ENCODE measurements at regions not wholly inside any gene's neighbourhood (a gene's known extent, or its start where the extent isn't known, plus 50 kb on each side); places are given as distances from the start of the nearest gene placed in this dataset.

DNA sequence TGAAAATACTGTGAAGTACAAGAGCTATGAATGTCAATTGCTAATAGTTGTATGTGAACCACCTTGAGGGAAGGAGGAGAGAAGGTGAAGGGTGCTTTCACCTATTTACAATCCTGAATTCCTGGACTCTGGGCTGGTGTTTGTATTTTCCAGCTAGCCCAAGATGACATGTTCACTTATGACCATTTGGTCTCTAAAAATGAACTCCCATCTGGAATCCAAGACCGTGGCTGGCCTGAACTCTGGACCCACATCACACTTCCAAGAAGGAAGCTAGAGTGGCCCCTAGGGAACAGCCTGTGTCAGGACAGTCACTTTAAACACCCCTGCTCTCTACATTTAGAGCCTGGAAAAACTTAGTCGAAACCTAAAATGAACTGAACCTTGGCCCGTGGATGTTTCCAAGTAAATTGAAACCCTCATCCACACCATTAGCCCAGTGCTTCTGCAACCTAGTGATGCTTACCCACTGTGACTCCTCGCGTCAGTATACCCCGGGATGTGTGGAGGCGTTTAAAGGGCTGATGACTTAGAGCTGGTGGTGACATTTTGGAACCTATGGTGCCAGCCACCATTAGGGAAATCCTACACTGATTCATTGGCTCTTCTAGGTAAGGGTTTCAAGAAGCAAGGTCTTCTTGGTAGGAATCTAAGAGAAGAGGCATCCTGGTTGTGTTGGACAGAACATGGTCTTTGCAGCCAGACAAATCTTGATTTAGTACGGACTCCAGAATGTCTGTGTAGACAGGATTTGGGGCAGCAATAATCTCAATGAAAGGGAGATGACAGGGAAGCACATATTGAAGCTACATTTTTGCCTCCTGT, 171.5 kb upstream of the IRF2BP2 start (continued):
- TF ChIP-seq, protein P1, sequence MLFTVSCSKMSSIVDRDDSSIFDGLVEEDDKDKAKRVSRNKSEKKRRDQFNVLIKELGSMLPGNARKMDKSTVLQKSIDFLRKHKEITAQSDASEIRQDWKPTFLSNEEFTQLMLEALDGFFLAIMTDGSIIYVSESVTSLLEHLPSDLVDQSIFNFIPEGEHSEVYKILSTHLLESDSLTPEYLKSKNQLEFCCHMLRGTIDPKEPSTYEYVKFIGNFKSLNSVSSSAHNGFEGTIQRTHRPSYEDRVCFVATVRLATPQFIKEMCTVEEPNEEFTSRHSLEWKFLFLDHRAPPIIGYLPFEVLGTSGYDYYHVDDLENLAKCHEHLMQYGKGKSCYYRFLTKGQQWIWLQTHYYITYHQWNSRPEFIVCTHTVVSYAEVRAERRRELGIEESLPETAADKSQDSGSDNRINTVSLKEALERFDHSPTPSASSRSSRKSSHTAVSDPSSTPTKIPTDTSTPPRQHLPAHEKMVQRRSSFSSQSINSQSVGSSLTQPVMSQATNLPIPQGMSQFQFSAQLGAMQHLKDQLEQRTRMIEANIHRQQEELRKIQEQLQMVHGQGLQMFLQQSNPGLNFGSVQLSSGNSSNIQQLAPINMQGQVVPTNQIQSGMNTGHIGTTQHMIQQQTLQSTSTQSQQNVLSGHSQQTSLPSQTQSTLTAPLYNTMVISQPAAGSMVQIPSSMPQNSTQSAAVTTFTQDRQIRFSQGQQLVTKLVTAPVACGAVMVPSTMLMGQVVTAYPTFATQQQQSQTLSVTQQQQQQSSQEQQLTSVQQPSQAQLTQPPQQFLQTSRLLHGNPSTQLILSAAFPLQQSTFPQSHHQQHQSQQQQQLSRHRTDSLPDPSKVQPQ (CRISPR knock-in tag; IDR thresholded peaks at IDR 0.05; ENCODE audit: borderline replicate concordance), result no peak
- TF ChIP-seq STAT5B (CRISPR knock-in tag; IDR thresholded peaks at IDR 0.05) (no peak), NR2F6 (CRISPR knock-in tag; IDR thresholded peaks at IDR 0.05) (0 out of 2 replicates have a peak, but pooled peaks have one; percentile 71), ZC3H11A (IDR thresholded peaks at IDR 0.05; ENCODE audit: low read depth, low read length) (no peak), ZNF766 (CRISPR knock-in tag; conservative IDR thresholded peaks at IDR 0.05) (no peak), SREBF1 (IDR thresholded peaks at IDR 0.05; ENCODE audit: borderline replicate concordance, low read depth, low read length) (no peak), FOSL1 (tag; conservative IDR thresholded peaks at IDR 0.05) (peak; percentile 46), ZBTB17 (CRISPR knock-in tag; IDR thresholded peaks at IDR 0.05) (0 out of 2 replicates have a peak, but pooled peaks have one; percentile 18), ZNF274 (IDR thresholded peaks at IDR 0.05; ENCODE audit: borderline replicate concordance, low read depth, low read length) (no peak), CBX3 (IDR thresholded peaks at IDR 0.05; ENCODE audit: borderline replicate concordance in 1 of 2, low read length in 2 of 2) (peak in 1 of 2 experiments; percentile 52; a peak in 1 of 3 replicates), BHLHE40 (IDR thresholded peaks at IDR 0.05; ENCODE audit: low read length) (no peak), ESRRB (CRISPR knock-in tag; IDR thresholded peaks at IDR 0.05; ENCODE audit: borderline replicate concordance) (no peak), RBM25 (IDR thresholded peaks at IDR 0.05; ENCODE audit: low read depth, low read length, severe bottlenecking) (no peak)
- TF ChIP-seq, protein P2, sequence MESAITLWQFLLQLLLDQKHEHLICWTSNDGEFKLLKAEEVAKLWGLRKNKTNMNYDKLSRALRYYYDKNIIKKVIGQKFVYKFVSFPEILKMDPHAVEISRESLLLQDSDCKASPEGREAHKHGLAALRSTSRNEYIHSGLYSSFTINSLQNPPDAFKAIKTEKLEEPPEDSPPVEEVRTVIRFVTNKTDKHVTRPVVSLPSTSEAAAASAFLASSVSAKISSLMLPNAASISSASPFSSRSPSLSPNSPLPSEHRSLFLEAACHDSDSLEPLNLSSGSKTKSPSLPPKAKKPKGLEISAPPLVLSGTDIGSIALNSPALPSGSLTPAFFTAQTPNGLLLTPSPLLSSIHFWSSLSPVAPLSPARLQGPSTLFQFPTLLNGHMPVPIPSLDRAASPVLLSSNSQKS (CRISPR knock-in tag; IDR thresholded peaks at IDR 0.05), result no peak
- TF ChIP-seq, protein P3, sequence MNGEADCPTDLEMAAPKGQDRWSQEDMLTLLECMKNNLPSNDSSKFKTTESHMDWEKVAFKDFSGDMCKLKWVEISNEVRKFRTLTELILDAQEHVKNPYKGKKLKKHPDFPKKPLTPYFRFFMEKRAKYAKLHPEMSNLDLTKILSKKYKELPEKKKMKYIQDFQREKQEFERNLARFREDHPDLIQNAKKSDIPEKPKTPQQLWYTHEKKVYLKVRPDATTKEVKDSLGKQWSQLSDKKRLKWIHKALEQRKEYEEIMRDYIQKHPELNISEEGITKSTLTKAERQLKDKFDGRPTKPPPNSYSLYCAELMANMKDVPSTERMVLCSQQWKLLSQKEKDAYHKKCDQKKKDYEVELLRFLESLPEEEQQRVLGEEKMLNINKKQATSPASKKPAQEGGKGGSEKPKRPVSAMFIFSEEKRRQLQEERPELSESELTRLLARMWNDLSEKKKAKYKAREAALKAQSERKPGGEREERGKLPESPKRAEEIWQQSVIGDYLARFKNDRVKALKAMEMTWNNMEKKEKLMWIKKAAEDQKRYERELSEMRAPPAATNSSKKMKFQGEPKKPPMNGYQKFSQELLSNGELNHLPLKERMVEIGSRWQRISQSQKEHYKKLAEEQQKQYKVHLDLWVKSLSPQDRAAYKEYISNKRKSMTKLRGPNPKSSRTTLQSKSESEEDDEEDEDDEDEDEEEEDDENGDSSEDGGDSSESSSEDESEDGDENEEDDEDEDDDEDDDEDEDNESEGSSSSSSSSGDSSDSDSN (IDR thresholded peaks at IDR 0.05; ENCODE audit: borderline replicate concordance in 1 of 2, low read depth in 2 of 2, low read length in 2 of 2), result peak; percentile 55 to 57; a peak in 1 of 4 replicates
- TF ChIP-seq, protein P4, sequence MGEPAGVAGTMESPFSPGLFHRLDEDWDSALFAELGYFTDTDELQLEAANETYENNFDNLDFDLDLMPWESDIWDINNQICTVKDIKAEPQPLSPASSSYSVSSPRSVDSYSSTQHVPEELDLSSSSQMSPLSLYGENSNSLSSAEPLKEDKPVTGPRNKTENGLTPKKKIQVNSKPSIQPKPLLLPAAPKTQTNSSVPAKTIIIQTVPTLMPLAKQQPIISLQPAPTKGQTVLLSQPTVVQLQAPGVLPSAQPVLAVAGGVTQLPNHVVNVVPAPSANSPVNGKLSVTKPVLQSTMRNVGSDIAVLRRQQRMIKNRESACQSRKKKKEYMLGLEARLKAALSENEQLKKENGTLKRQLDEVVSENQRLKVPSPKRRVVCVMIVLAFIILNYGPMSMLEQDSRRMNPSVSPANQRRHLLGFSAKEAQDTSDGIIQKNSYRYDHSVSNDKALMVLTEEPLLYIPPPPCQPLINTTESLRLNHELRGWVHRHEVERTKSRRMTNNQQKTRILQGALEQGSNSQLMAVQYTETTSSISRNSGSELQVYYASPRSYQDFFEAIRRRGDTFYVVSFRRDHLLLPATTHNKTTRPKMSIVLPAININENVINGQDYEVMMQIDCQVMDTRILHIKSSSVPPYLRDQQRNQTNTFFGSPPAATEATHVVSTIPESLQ (CRISPR knock-in tag; IDR thresholded peaks at IDR 0.05), result no peak

Measured in K562 (cell line).